H9 (cell line): ENCODE measurements at regions not wholly inside any gene's neighbourhood (a gene's known extent, or its start where the extent isn't known, plus 50 kb on each side); places are given as distances from the start of the nearest gene placed in this dataset.

Experiments used
- DNase-seq: peaks from one replicate; pipeline ENCODE4 v3.0.0-alpha.2; 2017
- H2AFZ ChIP-seq: one replicate; pipeline ENCODE4 v1.6.1; 2013; ENCODE audit warnings: mild to moderate bottlenecking, low read length, control low read depth, moderate library complexity
- H2AK5ac ChIP-seq: 2 replicates; pipeline ENCODE4 v1.6.1; 2013; ENCODE audit warnings: low read length, control low read depth, mixed read lengths; ENCODE audit not compliant: insufficient read length
- H2BK120ac ChIP-seq: one replicate; pipeline ENCODE4 v1.6.1; 2013; ENCODE audit warnings: low read depth, mild to moderate bottlenecking, low read length, control low read depth, inconsistent platforms; ENCODE audit not compliant: poor library complexity, severe bottlenecking
- H2BK12ac ChIP-seq: 2 replicates; pipeline ENCODE4 v1.6.1; 2013; ENCODE audit warnings: low read length, control low read depth, mixed read lengths, low read depth; ENCODE audit not compliant: insufficient read length
- H2BK15ac ChIP-seq: 2 replicates; pipeline ENCODE4 v1.6.1; 2013; ENCODE audit warnings: low read depth, low read length, control low read depth
- H2BK20ac ChIP-seq: one replicate; pipeline ENCODE4 v1.6.1; 2013; ENCODE audit warnings: low read depth, mild to moderate bottlenecking, low read length, control low read depth, inconsistent platforms; ENCODE audit not compliant: poor library complexity, severe bottlenecking
- H2BK5ac ChIP-seq: 2 replicates; pipeline ENCODE4 v1.6.1; 2013; ENCODE audit warnings: low read length, control low read depth, mixed read lengths; ENCODE audit not compliant: insufficient read length
- H3K14ac ChIP-seq: 2 replicates; pipeline ENCODE4 v1.6.1; 2013; ENCODE audit warnings: low read length, control low read depth; ENCODE audit not compliant: insufficient read depth
- H3K18ac ChIP-seq: 2 replicates; pipeline ENCODE4 v1.6.1; 2013; ENCODE audit warnings: low read depth, mild to moderate bottlenecking, mixed read lengths, low read length, control low read depth; ENCODE audit not compliant: insufficient read length
- H3K23ac ChIP-seq: 2 replicates; pipeline ENCODE4 v1.6.1; 2013; ENCODE audit warnings: low read length, control low read depth, mixed read lengths, low read depth; ENCODE audit not compliant: insufficient read length
- H3K23me2 ChIP-seq: 2 replicates; pipeline ENCODE4 v1.6.1; 2013; ENCODE audit warnings: low read depth, mild to moderate bottlenecking, mixed read lengths, low read length, control low read depth; ENCODE audit not compliant: insufficient read length, poor library complexity, severe bottlenecking
- H3K27ac ChIP-seq: 2 replicates; pipeline ENCODE4 v1.5.1; 2013; ENCODE audit warnings: low read length, control low read depth, mixed read lengths, low read depth; ENCODE audit not compliant: insufficient read length
- H3K27me3 ChIP-seq: 2 replicates; pipeline ENCODE4 v1.6.1; 2013; ENCODE audit warnings: low read length, control low read depth, inconsistent platforms; ENCODE audit not compliant: insufficient read depth
- H3K4ac ChIP-seq: 2 replicates; pipeline ENCODE4 v1.6.1; 2013; ENCODE audit warnings: low read depth, mild to moderate bottlenecking, control low read depth, inconsistent platforms, low read length, moderate library complexity
- H3K4me1 ChIP-seq: 2 replicates; pipeline ENCODE4 v1.6.1; 2013; ENCODE audit warnings: low read length, control low read depth, inconsistent platforms; ENCODE audit not compliant: insufficient read depth
- H3K4me2 ChIP-seq: 2 replicates; pipeline ENCODE4 v1.6.1; 2013; ENCODE audit warnings: low read length, control low read depth, mixed read lengths; ENCODE audit not compliant: insufficient read length, insufficient read depth
- H3K56ac ChIP-seq: 2 replicates; pipeline ENCODE4 v1.6.1; 2013; ENCODE audit warnings: low read depth, mild to moderate bottlenecking, mixed read lengths, low read length, control low read depth; ENCODE audit not compliant: insufficient read length
- H3K79me1 ChIP-seq: 2 replicates; pipeline ENCODE4 v1.6.1; 2013; ENCODE audit warnings: low read depth, mild to moderate bottlenecking, moderate library complexity, low read length, control low read depth, inconsistent platforms; ENCODE audit not compliant: insufficient read depth, poor library complexity, severe bottlenecking
- H3K79me2 ChIP-seq: 2 replicates; pipeline ENCODE4 v1.6.1; 2013; ENCODE audit warnings: low read length, control low read depth, inconsistent platforms; ENCODE audit not compliant: insufficient read depth
- H3K9ac ChIP-seq: 2 replicates; pipeline ENCODE4 v1.6.1; 2013; ENCODE audit warnings: low read length, control low read depth, mixed read lengths; ENCODE audit not compliant: insufficient read length; ENCODE audit errors: extremely low read depth
- H3K9me3 ChIP-seq: one replicate; pipeline ENCODE4 v1.6.1; 2013; ENCODE audit warnings: low read depth, low read length, inconsistent platforms; ENCODE audit not compliant: control insufficient read depth
- H3T11ph ChIP-seq: one replicate; pipeline ENCODE4 v1.6.1; 2013; ENCODE audit warnings: mild to moderate bottlenecking, low read length, control low read depth, inconsistent platforms
- H4K20me1 ChIP-seq: one replicate; pipeline ENCODE4 v1.6.1; 2013; ENCODE audit not compliant: control insufficient read depth, insufficient read length, insufficient read depth
- H4K5ac ChIP-seq: 2 replicates; pipeline ENCODE4 v1.6.1; 2013; ENCODE audit warnings: low read depth, mild to moderate bottlenecking, mixed read lengths, low read length, control low read depth; ENCODE audit not compliant: insufficient read length
- H4K8ac ChIP-seq: replicated peaks from 2 replicates; pipeline ENCODE4 v1.6.1; 2013; ENCODE audit warnings: low read length, control low read depth, mixed read lengths, low read depth; ENCODE audit not compliant: insufficient read length
- H4K91ac ChIP-seq: 2 replicates; pipeline ENCODE4 v1.6.1; 2013; ENCODE audit warnings: low read depth, mild to moderate bottlenecking, moderate library complexity, mixed read lengths, low read length, control low read depth; ENCODE audit not compliant: insufficient read length
- H3K27ac Mint-ChIP-seq, 3 experiments: 2 replicates in 2 of 3; 3 replicates in 1 of 3; pipeline ENCODE4 v1.8.0; 2020 to 2021; ENCODE audit warnings: mixed read lengths in 3 of 3, mild to moderate bottlenecking in 1 of 3, moderate library complexity in 1 of 3
- H3K27me3 Mint-ChIP-seq: 2 replicates; pipeline ENCODE4 v1.8.0; 2021; ENCODE audit warnings: low read depth, mild to moderate bottlenecking, moderate library complexity, mixed read lengths
- H3K36me3 Mint-ChIP-seq, 3 experiments: 2 replicates in 2 of 3; 3 replicates in 1 of 3; pipeline ENCODE4 v1.8.0; 2020 to 2021; ENCODE audit warnings: low read depth in 3 of 3, mixed read lengths in 3 of 3; ENCODE audit not compliant: insufficient read depth in 1 of 3
- H3K4me1 Mint-ChIP-seq, 2 experiments: 2 replicates each; pipeline ENCODE4 v1.8.0; 2020; ENCODE audit warnings: mixed read lengths in 2 of 2
- H3K4me3 Mint-ChIP-seq, 2 experiments: 2 replicates in 1 of 2; 3 replicates in 1 of 2; pipeline ENCODE4 v1.8.0; 2020 to 2021; ENCODE audit warnings: mild to moderate bottlenecking in 2 of 2, mixed read lengths in 2 of 2, moderate library complexity in 1 of 2
- H3K9me3 Mint-ChIP-seq, 2 experiments: 2 replicates in 1 of 2; 3 replicates in 1 of 2; pipeline ENCODE4 v1.8.0; 2020; ENCODE audit warnings: mild to moderate bottlenecking in 2 of 2, mixed read lengths in 2 of 2, moderate library complexity in 1 of 2
- CTCF ChIP-seq: fragments of 200-600 bp; sonication (generic); conservative IDR thresholded peaks from 3 replicates; pipeline ENCODE4 v1.8.0; 2021; ENCODE audit warnings: antibody characterized with exemption, mild to moderate bottlenecking
- WGBS: extraction: QIAGEN DNeasy Blood & Tissue Kit; methylation state at CpG from one replicate; pipeline ENCODE4 v1.1.7; 2013; ENCODE audit warnings: missing lambda C conversion rate, low lambda C conversion rate, mixed read lengths; ENCODE audit not compliant: insufficient read length; ENCODE audit errors: extremely low coverage; 5-methylcytosine and 5-hydroxymethylcytosine counted together

GRCh38 chr3:117990627-117991026 is 1044.0 kb downstream of the IGSF11 start:
- H3K4me1 Mint-ChIP-seq, result no peaks in the 10 kb centered on the region
- Histone ChIP-seq H2BK5ac (no peak overlapping the region), H3T11ph (no peak overlapping the region), H2BK15ac (no peak overlapping the region), H4K20me1 (no peaks in the 10 kb centered on the region), H2AK5ac (no peak overlapping the region), H3K9ac (no peak overlapping the region), H3K4me2 (no peak overlapping the region), H3K23me2 (no peaks in the 10 kb centered on the region), H3K9me3 (no peaks in the 10 kb centered on the region), H3K4ac (no peak overlapping the region), H4K8ac (no peak overlapping the region), H2BK20ac (no peak overlapping the region), H3K18ac (no peak overlapping the region), H4K91ac (no peak overlapping the region), H3K14ac (no peak overlapping the region), H3K56ac (no peak overlapping the region), H3K79me2 (no peaks in the 10 kb centered on the region), H2BK120ac (no peak overlapping the region), H2AFZ (no peak overlapping the region), H3K27me3 (peaks cover 1% of the 10 kb centered on the region; the same call in 1 of the 2 replicates), H3K23ac (no peak overlapping the region), H3K4me1 (no peaks in the 10 kb centered on the region), H3K27ac (no peak overlapping the region), H3K79me1 (no peaks in the 10 kb centered on the region), H2BK12ac (no peak overlapping the region), H4K5ac (no peak overlapping the region)
- H3K27ac Mint-ChIP-seq, result no peak overlapping the region
- H3K36me3 Mint-ChIP-seq, result no peaks in the 10 kb centered on the region
- no peak for DNase-seq
- H3K4me3 Mint-ChIP-seq, result no peak overlapping the region
- WGBS, result no CpG with 5 or more reads among the region's 1 CpG
- no peaks in the 10 kb centered on the region for H3K9me3 Mint-ChIP-seq
- peaks cover 6% of the 10 kb centered on the region for H3K27me3 Mint-ChIP-seq
- TF ChIP-seq CTCF, result no peak
